ENCODE measurements at regions not wholly inside any gene's neighbourhood (a gene's known extent, or its start where the extent isn't known, plus 50 kb on each side); places are given as distances from the start of the nearest gene placed in this dataset.
A peak's percentile ranks its signal among the peaks of the same experiment; 100 is the strongest.
"Not testable (repeated sequence)": the region's sequence is repeated elsewhere in the genome, so short reads cannot be mapped to it uniquely, and the experiment has no call there.

DNA sequence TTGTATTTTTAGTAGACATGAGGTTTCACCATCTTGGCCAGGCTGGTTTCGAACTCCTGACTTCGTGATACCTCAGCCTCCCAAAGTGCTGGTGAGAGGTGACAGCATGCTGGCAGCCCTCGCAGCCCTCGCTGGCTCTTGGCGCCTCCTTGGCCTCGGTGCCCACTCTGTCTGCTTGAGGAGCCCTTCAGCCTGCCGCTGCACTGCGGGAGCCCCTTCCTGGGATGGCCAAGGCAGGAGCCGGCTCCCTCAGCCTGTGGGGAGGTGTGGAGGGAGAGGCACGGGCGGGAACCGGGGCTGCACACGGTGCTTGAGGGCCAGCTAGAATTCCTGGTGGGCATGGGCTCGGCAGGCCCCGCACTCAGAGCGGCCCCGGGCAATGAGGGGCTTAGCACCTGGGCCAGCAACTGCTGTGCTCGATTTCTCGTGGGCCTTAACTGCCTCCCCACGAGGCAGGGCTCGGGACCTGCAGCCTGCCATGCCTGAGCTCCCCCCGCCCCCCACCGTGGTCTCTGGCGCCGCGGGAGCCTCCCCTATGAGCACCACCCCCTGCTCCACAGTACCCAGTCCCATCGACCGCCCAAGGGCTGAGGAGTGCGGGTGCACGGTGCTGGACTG lies 96.5 kb upstream of the RHOBTB1 start:
- no peak for FAIRE-seq

DNA sequence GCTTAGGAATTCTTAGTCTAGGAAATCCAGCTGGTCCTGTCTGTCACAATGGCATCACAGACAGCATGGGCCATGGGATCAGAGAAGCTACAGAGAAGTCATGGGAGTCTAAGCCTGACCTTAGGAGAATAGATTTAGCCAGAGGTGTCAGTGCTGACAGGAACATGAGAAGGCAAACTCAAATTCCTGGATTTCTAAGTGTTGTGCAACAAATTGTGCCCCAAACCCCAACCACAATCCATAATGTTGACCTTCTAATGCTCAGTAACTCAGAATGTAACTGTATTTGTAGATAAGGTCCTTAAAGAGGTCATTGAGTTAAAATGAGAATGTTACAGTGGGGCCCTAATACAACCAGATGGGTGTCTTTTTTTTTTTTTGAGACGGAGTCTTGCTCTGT lies 95.9 kb upstream of the RHOBTB1 start:
- FAIRE-seq = no peak

DNA sequence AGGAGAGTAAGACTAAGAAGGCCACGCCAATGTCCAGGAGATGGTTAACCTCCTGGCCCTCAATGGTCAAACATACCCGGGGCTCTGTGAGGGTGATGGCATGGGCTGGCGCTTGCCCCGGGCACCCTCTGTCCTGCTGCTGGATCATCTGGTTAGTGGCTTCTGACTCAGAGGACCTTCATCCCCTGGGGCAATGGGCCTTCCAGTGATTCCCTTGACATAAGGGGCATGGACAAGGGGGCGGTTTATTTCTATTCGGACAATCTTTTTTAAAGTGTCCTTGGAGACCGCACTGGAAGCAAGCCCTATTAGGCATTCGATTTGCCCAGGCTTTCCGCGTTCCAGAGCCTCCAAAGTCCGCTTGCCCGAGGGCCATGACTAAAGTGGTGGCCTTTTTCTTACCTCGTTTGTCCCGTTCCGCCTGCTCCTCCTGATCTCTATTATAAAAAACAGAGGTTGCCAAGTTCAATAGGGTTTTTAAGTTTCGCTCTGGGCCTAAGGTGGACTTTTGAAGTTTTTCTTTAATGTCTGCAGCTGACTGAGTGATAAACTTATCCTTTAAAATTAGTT lies 93.4 kb upstream of the RHOBTB1 start:
- FAIRE-seq = not testable (repeated sequence)

DNA sequence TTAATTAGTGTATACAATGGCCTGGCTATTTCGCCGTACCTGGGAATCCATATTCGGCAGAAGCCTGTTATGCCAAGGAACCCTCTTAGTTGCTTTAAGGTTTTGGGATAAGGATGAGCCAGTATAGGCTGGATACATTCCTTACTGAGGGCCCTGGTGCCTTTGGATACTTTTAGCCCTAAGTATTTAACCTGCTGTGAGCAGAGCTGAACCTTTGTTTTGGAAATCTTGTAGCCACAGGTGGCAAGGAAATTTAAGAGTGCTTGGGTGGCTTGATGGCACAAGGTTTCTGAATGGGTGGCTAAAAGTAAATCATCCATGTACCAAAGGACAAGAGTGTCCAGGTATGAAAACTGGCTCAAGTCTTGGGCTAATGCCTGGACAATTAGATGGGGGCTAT lies 92.2 kb upstream of the RHOBTB1 start:
- not testable (repeated sequence) for FAIRE-seq

DNA sequence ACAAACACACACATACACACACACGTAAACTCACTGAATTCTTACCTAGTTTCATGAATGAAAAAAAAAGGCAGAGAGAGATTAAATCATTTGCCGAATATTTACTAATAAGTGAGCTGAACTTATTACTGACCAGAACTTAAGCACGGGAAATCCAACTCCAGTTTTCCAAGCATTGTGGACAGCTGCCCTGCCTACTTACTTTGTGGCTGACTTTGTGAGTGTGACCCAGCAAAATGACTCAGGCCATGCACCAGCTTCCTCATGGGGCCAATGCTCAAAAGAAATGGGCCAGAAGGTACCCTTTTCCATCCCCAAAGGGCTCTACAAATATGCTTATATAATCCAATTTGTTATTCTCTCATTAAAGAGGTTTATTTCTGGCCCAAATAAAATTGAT lies 87.4 kb upstream of the RHOBTB1 start:
- no peak for FAIRE-seq

DNA sequence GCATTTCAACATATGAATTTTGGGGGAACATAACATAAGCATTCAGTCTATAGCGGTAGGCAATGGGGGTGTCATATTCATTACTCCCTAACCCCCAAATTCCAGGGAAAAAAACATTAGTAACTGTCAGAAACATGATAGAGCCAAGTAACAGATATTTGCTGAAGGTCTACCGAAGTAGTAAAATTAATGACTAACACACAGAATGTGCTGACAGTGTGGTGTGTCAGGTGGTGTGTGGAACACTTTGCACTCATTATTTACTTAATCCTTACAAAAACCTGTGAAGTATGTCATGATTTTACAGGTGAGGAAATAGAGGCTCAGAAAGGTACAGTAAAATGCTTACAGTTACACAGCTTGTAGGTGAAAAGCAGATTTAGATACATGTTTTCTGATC lies 85.4 kb upstream of the RHOBTB1 start:
- no peak for FAIRE-seq

DNA sequence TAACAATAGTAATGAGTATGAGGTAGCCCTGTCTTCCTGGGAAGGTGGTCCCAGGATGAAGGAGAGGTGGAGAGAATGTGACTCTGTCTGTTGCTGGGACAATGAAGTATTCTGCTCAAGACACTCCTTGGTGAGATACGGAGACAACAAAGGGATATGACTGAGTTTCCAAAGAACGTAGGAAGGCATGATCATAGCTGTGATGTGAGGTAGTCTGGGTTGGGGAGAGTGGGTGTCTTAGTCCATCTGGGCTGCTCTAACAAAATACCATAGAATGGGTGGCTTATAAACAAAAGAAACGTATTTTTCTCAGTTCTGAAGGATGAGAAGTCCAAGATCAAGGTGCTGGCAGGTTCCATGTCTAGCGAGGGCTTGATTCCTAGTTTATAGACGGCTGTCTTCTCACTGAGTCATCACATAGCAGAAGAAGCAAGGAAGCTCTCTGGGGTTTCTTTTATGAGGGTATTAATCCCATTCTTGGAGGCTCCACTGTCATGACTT lies 84.9 kb upstream of the RHOBTB1 start:
- no peak for FAIRE-seq

DNA sequence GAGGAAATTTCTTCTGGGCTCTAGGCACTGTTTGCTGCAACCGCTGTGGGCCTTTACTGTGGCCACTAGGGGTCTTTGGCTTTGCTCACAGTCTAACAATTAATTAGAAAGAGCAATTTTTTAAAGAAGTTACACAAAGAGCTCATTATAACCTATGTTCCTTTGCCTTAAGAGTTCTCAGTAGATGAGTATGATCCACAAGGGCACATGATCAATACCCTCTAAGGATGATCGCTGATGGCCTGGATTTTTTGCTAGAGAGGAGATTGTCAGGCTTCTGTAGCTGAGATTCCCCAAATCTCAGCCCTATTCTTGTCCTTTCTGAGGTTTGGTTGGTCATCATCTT lies 80.8 kb upstream of the RHOBTB1 start:
- FAIRE-seq = no peak

- FAIRE-seq = peak; percentile 61
These were observed 80.3 kb upstream of the RHOBTB1 start for GRCh38 chr10:61024151-61024855.

GRCh38 chr10:61023053-61023452 lies 79.1 kb upstream of the RHOBTB1 start:
- FAIRE-seq = no peak

DNA sequence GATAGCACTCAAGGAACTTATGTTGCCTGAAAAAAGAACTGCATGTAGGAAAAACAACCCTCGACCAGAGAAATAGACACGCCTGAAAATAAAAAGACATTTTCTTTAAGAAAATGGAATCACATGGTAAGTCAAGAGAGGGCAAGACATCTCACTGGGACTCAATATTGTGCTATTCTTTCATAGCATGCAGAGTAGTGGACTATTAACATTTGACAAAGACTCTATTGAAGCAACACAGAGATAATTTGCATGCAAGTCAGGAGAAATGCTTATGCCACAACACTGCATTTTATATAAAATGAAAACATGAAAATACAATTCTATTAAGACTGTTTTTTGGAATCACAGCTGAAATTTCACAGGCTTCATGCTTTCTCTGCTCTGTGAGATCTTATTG lies 77.9 kb upstream of the RHOBTB1 start:
- no peak for FAIRE-seq

- peak; percentile 31 for FAIRE-seq
These were observed 76.6 kb upstream of the RHOBTB1 start for GRCh38 chr10:61020420-61021158.

- FAIRE-seq = no peak
These were observed 74.2 kb upstream of the RHOBTB1 start for GRCh38 chr10:61018146-61018545.

DNA sequence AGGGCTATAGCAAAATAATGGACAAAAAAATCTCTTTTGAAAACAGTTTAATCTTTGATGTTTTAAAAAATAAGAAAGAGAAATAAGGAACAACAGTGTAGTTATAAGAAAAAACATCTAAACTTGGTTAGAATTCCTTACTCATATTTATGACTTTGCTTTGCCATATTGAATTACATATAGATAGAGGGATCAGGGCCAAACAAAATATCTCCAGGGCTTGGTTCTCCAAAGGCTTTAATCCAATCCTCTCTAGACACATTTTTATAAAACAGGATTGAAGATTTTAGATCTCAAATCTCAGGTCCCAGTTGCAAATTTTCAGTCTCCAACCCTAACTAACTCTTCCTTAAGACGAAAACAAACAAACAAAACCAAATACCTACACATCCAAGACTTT lies 72.6 kb upstream of the RHOBTB1 start:
- no peak for FAIRE-seq

DNA sequence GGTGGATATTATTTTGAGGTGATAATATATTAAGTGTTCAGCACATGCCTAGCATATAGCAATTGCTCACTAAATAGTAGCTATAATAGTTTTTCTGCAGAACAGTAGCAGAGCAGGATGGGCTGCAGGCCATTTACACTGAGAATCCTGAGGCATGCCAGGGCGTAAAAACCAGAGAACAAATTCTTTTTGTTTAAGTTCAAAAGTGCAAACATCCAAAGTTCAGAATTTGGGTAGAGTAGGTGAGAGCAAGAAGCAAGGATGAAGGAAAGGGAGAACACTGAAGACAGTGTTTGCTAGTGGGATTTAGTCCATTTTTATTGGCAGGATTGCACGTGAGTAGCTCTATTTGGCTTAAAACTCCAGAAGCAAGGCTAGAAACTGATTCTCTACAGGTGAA lies 72.0 kb upstream of the RHOBTB1 start:
- no peak for FAIRE-seq

GRCh38 chr10:61010863-61011262 lies 66.9 kb upstream of the RHOBTB1 start:
- FAIRE-seq = no peak

- not testable (repeated sequence) for FAIRE-seq
These were observed 59.1 kb upstream of the RHOBTB1 start for GRCh38 chr10:61003069-61003468.

- FAIRE-seq = no peak
These were observed 57.7 kb upstream of the RHOBTB1 start for GRCh38 chr10:61001731-61002122.

- no peak for FAIRE-seq
These were observed 57.1 kb upstream of the RHOBTB1 start for GRCh38 chr10:61000769-61001730.

DNA sequence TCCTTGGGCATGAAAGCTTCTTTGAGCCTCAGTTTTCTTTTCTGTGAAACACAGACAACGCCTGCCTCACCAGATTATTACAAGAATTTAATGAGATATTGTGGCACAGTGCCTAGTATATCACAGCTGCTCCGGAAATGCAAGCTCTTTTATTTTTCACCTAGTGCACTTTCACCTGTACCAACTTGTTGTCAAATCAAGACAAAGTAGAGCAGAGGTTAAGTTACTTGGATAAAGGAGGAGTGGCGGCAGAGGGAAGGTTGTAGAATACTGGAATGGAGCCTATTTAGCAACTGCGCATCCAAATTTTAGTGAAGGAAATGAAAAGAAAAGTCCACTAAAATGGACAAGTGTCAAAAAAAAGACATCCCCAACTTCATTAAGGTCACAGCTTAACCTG lies 54.9 kb upstream of the RHOBTB1 start:
- FAIRE-seq = no peak

GRCh38 chr10:60994128-60994527 lies 50.1 kb upstream of the RHOBTB1 start:
- FAIRE-seq = no peak

Data from colon (tissue), 2 donors.